ENCODE measurements at regions not wholly inside any gene's neighbourhood (a gene's known extent, or its start where the extent isn't known, plus 50 kb on each side); places are given as distances from the start of the nearest gene placed in this dataset.
A peak's percentile ranks its signal among the peaks of the same experiment; 100 is the strongest.

- H3K4me3 ChIP-seq (IDR thresholded peaks at IDR 0.05; ENCODE audit: insufficient read depth, low read depth, low read length) = no peak overlapping the region
- no peaks in the 10 kb centered on the region for H3K4me1 ChIP-seq (ENCODE audit: low read depth, poor library complexity, severe bottlenecking)
- no peaks in the 10 kb centered on the region for H3K36me3 ChIP-seq (ENCODE audit: insufficient read depth)
- H4K20me1 ChIP-seq (ENCODE audit: insufficient read depth) = no peaks in the 10 kb centered on the region
- TF ChIP-seq, protein P1, sequence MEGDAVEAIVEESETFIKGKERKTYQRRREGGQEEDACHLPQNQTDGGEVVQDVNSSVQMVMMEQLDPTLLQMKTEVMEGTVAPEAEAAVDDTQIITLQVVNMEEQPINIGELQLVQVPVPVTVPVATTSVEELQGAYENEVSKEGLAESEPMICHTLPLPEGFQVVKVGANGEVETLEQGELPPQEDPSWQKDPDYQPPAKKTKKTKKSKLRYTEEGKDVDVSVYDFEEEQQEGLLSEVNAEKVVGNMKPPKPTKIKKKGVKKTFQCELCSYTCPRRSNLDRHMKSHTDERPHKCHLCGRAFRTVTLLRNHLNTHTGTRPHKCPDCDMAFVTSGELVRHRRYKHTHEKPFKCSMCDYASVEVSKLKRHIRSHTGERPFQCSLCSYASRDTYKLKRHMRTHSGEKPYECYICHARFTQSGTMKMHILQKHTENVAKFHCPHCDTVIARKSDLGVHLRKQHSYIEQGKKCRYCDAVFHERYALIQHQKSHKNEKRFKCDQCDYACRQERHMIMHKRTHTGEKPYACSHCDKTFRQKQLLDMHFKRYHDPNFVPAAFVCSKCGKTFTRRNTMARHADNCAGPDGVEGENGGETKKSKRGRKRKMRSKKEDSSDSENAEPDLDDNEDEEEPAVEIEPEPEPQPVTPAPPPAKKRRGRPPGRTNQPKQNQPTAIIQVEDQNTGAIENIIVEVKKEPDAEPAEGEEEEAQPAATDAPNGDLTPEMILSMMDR (conservative IDR thresholded peaks at IDR 0.05; ENCODE audit: low read depth, low read length) = peak; percentile 31; the same call in 1 of the 2 replicates
- no peak overlapping the region for H3K4me2 ChIP-seq
- no peak overlapping the region for H2AFZ ChIP-seq (ENCODE audit: low read depth)
- H3K79me2 ChIP-seq (ENCODE audit: insufficient read depth, low read depth) = no peaks in the 10 kb centered on the region
- H3K27me3 ChIP-seq (ENCODE audit: insufficient read depth, low read depth) = no peaks in the 10 kb centered on the region
- H3K9ac ChIP-seq = no peak overlapping the region
- H3K27ac ChIP-seq = no peak overlapping the region
Observed at GRCh38 chr1:102191723-102192122, 195.0 kb upstream of the OLFM3 start.

DNA sequence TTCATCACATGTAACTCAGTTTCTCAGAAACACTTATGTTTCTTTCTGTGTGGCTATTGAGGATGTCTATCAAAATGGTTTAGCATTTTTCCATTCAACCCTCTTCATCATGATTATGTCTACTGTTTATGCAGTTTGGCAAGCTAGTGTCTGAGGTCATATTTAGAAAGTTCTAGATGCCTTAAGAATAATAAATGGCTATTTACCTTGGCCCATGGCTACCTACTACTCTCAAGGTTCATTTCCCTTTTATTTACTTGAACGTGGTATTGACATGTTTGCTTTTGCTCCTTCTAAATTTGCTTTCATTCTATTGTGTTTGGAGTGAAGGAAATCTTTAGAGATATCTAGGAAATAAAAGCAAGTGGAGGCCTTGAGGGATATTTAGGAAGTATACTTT, 193.7 kb upstream of the OLFM3 start:
- no peaks in the 10 kb centered on the region for H3K79me2 ChIP-seq (ENCODE audit: insufficient read depth, low read depth)
- H3K27ac ChIP-seq = no peak overlapping the region
- no peak overlapping the region for H3K9ac ChIP-seq
- H3K4me2 ChIP-seq = no peak overlapping the region
- TF ChIP-seq, protein P1 (conservative IDR thresholded peaks at IDR 0.05; ENCODE audit: low read depth, low read length) = no peak
- H3K27me3 ChIP-seq (ENCODE audit: insufficient read depth, low read depth) = no peaks in the 10 kb centered on the region
- no peak overlapping the region for H3K4me3 ChIP-seq (IDR thresholded peaks at IDR 0.05; ENCODE audit: insufficient read depth, low read depth, low read length)
- no peaks in the 10 kb centered on the region for H3K36me3 ChIP-seq (ENCODE audit: insufficient read depth)
- no peak overlapping the region for H2AFZ ChIP-seq (ENCODE audit: low read depth)
- H4K20me1 ChIP-seq (ENCODE audit: insufficient read depth) = no peaks in the 10 kb centered on the region
- no peaks in the 10 kb centered on the region for H3K4me1 ChIP-seq (ENCODE audit: low read depth, poor library complexity, severe bottlenecking)

DNA sequence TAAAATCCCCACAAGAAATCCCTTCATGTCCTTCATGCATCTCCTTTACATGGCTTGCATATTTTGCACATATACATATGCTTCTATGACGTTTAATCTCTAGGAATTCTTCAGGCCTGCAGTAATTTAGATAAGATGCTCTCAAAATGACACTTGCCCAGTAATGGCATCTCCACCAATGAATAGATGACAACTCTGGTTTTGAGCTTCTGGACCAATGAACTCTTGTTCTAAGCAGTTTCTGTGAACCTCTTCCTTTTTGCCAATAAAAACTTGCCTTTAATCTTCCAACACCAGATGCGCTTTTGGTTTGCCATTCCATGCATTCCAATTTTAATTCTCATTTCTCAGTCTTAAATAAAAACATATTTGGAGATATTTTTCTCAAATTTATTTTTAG, 189.8 kb upstream of the OLFM3 start:
- no peak overlapping the region for H2AFZ ChIP-seq (ENCODE audit: low read depth)
- TF ChIP-seq, protein P1 (conservative IDR thresholded peaks at IDR 0.05; ENCODE audit: low read depth, low read length) = no peak
- H3K4me2 ChIP-seq = no peak overlapping the region
- no peak overlapping the region for H3K4me3 ChIP-seq (IDR thresholded peaks at IDR 0.05; ENCODE audit: insufficient read depth, low read depth, low read length)
- H3K79me2 ChIP-seq (ENCODE audit: insufficient read depth, low read depth) = no peaks in the 10 kb centered on the region
- H4K20me1 ChIP-seq (ENCODE audit: insufficient read depth) = no peaks in the 10 kb centered on the region
- H3K9ac ChIP-seq = no peak overlapping the region
- no peaks in the 10 kb centered on the region for H3K27me3 ChIP-seq (ENCODE audit: insufficient read depth, low read depth)
- H3K4me1 ChIP-seq (ENCODE audit: low read depth, poor library complexity, severe bottlenecking) = no peaks in the 10 kb centered on the region
- no peak overlapping the region for H3K27ac ChIP-seq
- no peaks in the 10 kb centered on the region for H3K36me3 ChIP-seq (ENCODE audit: insufficient read depth)

DNA sequence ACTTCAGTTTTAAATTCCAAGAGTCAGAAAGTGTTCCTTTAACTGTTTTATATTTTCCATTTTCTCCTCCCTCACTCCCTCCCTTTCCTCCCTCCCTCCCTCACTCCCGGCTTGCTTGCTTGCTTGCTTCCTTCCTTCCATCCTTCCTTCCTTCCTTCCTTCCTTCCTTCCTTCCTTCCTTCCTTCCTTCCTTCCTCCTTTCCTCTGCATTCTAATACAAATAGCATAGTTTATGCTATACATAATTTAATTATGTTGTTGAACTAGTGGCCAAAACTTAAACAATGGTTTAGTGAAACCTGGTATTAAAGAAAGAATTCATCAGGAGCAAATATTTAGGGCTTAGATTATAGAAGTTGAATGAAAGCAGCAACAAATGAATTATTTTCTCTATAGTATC, 188.5 kb upstream of the OLFM3 start:
- Histone ChIP-seq H3K27ac (no peak overlapping the region), H3K4me2 (no peak overlapping the region), H2AFZ (ENCODE audit: low read depth) (no peak overlapping the region), H3K9ac (no peak overlapping the region), H3K4me3 (IDR thresholded peaks at IDR 0.05; ENCODE audit: insufficient read depth, low read depth, low read length) (no peak overlapping the region), H4K20me1 (ENCODE audit: insufficient read depth) (no peaks in the 10 kb centered on the region), H3K79me2 (ENCODE audit: insufficient read depth, low read depth) (no peaks in the 10 kb centered on the region), H3K27me3 (ENCODE audit: insufficient read depth, low read depth) (no peaks in the 10 kb centered on the region), H3K4me1 (ENCODE audit: low read depth, poor library complexity, severe bottlenecking) (no peaks in the 10 kb centered on the region), H3K36me3 (ENCODE audit: insufficient read depth) (no peaks in the 10 kb centered on the region)
- TF ChIP-seq, protein P1 (conservative IDR thresholded peaks at IDR 0.05; ENCODE audit: low read depth, low read length) = no peak

Data from KMS-11 (cell line).